H9 (cell line): ENCODE measurements at regions not wholly inside any gene's neighbourhood (a gene's known extent, or its start where the extent isn't known, plus 50 kb on each side); places are given as distances from the start of the nearest gene placed in this dataset.

ENCODE experiments used
- DNase-seq: peaks from one replicate; pipeline ENCODE4 v3.0.0-alpha.2; 2017
- H2AFZ ChIP-seq: one replicate; pipeline ENCODE4 v1.6.1; 2013; ENCODE audit warnings: mild to moderate bottlenecking, low read length, control low read depth, moderate library complexity
- H2AK5ac ChIP-seq: 2 replicates; pipeline ENCODE4 v1.6.1; 2013; ENCODE audit warnings: low read length, control low read depth, mixed read lengths; ENCODE audit not compliant: insufficient read length
- H2BK120ac ChIP-seq: one replicate; pipeline ENCODE4 v1.6.1; 2013; ENCODE audit warnings: low read depth, mild to moderate bottlenecking, low read length, control low read depth, inconsistent platforms; ENCODE audit not compliant: poor library complexity, severe bottlenecking
- H2BK12ac ChIP-seq: 2 replicates; pipeline ENCODE4 v1.6.1; 2013; ENCODE audit warnings: low read length, control low read depth, mixed read lengths, low read depth; ENCODE audit not compliant: insufficient read length
- H2BK15ac ChIP-seq: 2 replicates; pipeline ENCODE4 v1.6.1; 2013; ENCODE audit warnings: low read depth, low read length, control low read depth
- H2BK20ac ChIP-seq: one replicate; pipeline ENCODE4 v1.6.1; 2013; ENCODE audit warnings: low read depth, mild to moderate bottlenecking, low read length, control low read depth, inconsistent platforms; ENCODE audit not compliant: poor library complexity, severe bottlenecking
- H2BK5ac ChIP-seq: 2 replicates; pipeline ENCODE4 v1.6.1; 2013; ENCODE audit warnings: low read length, control low read depth, mixed read lengths; ENCODE audit not compliant: insufficient read length
- H3K14ac ChIP-seq: 2 replicates; pipeline ENCODE4 v1.6.1; 2013; ENCODE audit warnings: low read length, control low read depth; ENCODE audit not compliant: insufficient read depth
- H3K18ac ChIP-seq: 2 replicates; pipeline ENCODE4 v1.6.1; 2013; ENCODE audit warnings: low read depth, mild to moderate bottlenecking, mixed read lengths, low read length, control low read depth; ENCODE audit not compliant: insufficient read length
- H3K23ac ChIP-seq: 2 replicates; pipeline ENCODE4 v1.6.1; 2013; ENCODE audit warnings: low read length, control low read depth, mixed read lengths, low read depth; ENCODE audit not compliant: insufficient read length
- H3K23me2 ChIP-seq: 2 replicates; pipeline ENCODE4 v1.6.1; 2013; ENCODE audit warnings: low read depth, mild to moderate bottlenecking, mixed read lengths, low read length, control low read depth; ENCODE audit not compliant: insufficient read length, poor library complexity, severe bottlenecking
- H3K27ac ChIP-seq: 2 replicates; pipeline ENCODE4 v1.5.1; 2013; ENCODE audit warnings: low read length, control low read depth, mixed read lengths, low read depth; ENCODE audit not compliant: insufficient read length
- H3K27me3 ChIP-seq: 2 replicates; pipeline ENCODE4 v1.6.1; 2013; ENCODE audit warnings: low read length, control low read depth, inconsistent platforms; ENCODE audit not compliant: insufficient read depth
- H3K4ac ChIP-seq: 2 replicates; pipeline ENCODE4 v1.6.1; 2013; ENCODE audit warnings: low read depth, mild to moderate bottlenecking, control low read depth, inconsistent platforms, low read length, moderate library complexity
- H3K4me1 ChIP-seq: 2 replicates; pipeline ENCODE4 v1.6.1; 2013; ENCODE audit warnings: low read length, control low read depth, inconsistent platforms; ENCODE audit not compliant: insufficient read depth
- H3K4me2 ChIP-seq: 2 replicates; pipeline ENCODE4 v1.6.1; 2013; ENCODE audit warnings: low read length, control low read depth, mixed read lengths; ENCODE audit not compliant: insufficient read length, insufficient read depth
- H3K56ac ChIP-seq: 2 replicates; pipeline ENCODE4 v1.6.1; 2013; ENCODE audit warnings: low read depth, mild to moderate bottlenecking, mixed read lengths, low read length, control low read depth; ENCODE audit not compliant: insufficient read length
- H3K79me1 ChIP-seq: 2 replicates; pipeline ENCODE4 v1.6.1; 2013; ENCODE audit warnings: low read depth, mild to moderate bottlenecking, moderate library complexity, low read length, control low read depth, inconsistent platforms; ENCODE audit not compliant: insufficient read depth, poor library complexity, severe bottlenecking
- H3K79me2 ChIP-seq: 2 replicates; pipeline ENCODE4 v1.6.1; 2013; ENCODE audit warnings: low read length, control low read depth, inconsistent platforms; ENCODE audit not compliant: insufficient read depth
- H3K9ac ChIP-seq: 2 replicates; pipeline ENCODE4 v1.6.1; 2013; ENCODE audit warnings: low read length, control low read depth, mixed read lengths; ENCODE audit not compliant: insufficient read length; ENCODE audit errors: extremely low read depth
- H3K9me3 ChIP-seq: one replicate; pipeline ENCODE4 v1.6.1; 2013; ENCODE audit warnings: low read depth, low read length, inconsistent platforms; ENCODE audit not compliant: control insufficient read depth
- H3T11ph ChIP-seq: one replicate; pipeline ENCODE4 v1.6.1; 2013; ENCODE audit warnings: mild to moderate bottlenecking, low read length, control low read depth, inconsistent platforms
- H4K20me1 ChIP-seq: one replicate; pipeline ENCODE4 v1.6.1; 2013; ENCODE audit not compliant: control insufficient read depth, insufficient read length, insufficient read depth
- H4K5ac ChIP-seq: 2 replicates; pipeline ENCODE4 v1.6.1; 2013; ENCODE audit warnings: low read depth, mild to moderate bottlenecking, mixed read lengths, low read length, control low read depth; ENCODE audit not compliant: insufficient read length
- H4K8ac ChIP-seq: replicated peaks from 2 replicates; pipeline ENCODE4 v1.6.1; 2013; ENCODE audit warnings: low read length, control low read depth, mixed read lengths, low read depth; ENCODE audit not compliant: insufficient read length
- H4K91ac ChIP-seq: 2 replicates; pipeline ENCODE4 v1.6.1; 2013; ENCODE audit warnings: low read depth, mild to moderate bottlenecking, moderate library complexity, mixed read lengths, low read length, control low read depth; ENCODE audit not compliant: insufficient read length
- H3K27ac Mint-ChIP-seq, 3 experiments: 2 replicates in 2 of 3; 3 replicates in 1 of 3; pipeline ENCODE4 v1.8.0; 2020 to 2021; ENCODE audit warnings: mixed read lengths in 3 of 3, mild to moderate bottlenecking in 1 of 3, moderate library complexity in 1 of 3
- H3K27me3 Mint-ChIP-seq: 2 replicates; pipeline ENCODE4 v1.8.0; 2021; ENCODE audit warnings: low read depth, mild to moderate bottlenecking, moderate library complexity, mixed read lengths
- H3K36me3 Mint-ChIP-seq, 3 experiments: 2 replicates in 2 of 3; 3 replicates in 1 of 3; pipeline ENCODE4 v1.8.0; 2020 to 2021; ENCODE audit warnings: low read depth in 3 of 3, mixed read lengths in 3 of 3; ENCODE audit not compliant: insufficient read depth in 1 of 3
- H3K4me1 Mint-ChIP-seq, 2 experiments: 2 replicates each; pipeline ENCODE4 v1.8.0; 2020; ENCODE audit warnings: mixed read lengths in 2 of 2
- H3K4me3 Mint-ChIP-seq, 2 experiments: 2 replicates in 1 of 2; 3 replicates in 1 of 2; pipeline ENCODE4 v1.8.0; 2020 to 2021; ENCODE audit warnings: mild to moderate bottlenecking in 2 of 2, mixed read lengths in 2 of 2, moderate library complexity in 1 of 2
- H3K9me3 Mint-ChIP-seq, 2 experiments: 2 replicates in 1 of 2; 3 replicates in 1 of 2; pipeline ENCODE4 v1.8.0; 2020; ENCODE audit warnings: mild to moderate bottlenecking in 2 of 2, mixed read lengths in 2 of 2, moderate library complexity in 1 of 2
- WGBS: extraction: QIAGEN DNeasy Blood & Tissue Kit; methylation state at CpG from one replicate; pipeline ENCODE4 v1.1.7; 2013; ENCODE audit warnings: missing lambda C conversion rate, low lambda C conversion rate, mixed read lengths; ENCODE audit not compliant: insufficient read length; ENCODE audit errors: extremely low coverage; 5-methylcytosine and 5-hydroxymethylcytosine counted together
- TF ChIP-seq, protein P1 (sequence below): fragments of 200-600 bp; sonication (generic); conservative IDR thresholded peaks from 3 replicates; pipeline ENCODE4 v1.8.0; 2021; ENCODE audit warnings: antibody characterized with exemption, mild to moderate bottlenecking

DNA sequence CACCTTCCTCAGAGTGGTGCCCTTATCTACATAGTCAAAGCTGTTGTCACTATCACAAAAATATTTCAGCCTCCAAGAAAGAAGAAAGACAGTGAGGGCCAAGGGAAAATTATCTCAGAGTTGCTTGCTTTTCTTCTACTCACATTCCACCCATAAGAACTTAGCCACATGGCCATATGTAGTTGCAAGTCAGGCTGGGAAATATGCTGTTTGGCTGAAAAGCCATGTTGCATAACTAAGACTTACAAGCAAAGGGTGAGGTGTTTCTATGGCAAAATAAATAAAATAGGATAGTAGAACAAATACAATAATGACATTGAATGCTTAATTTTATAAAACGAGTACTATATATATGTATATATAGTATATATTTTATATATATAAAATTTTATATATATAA, 365.9 kb upstream of the PABPC4L start:
- no peak overlapping the region for H3T11ph ChIP-seq
- no peaks in the 10 kb centered on the region for H4K20me1 ChIP-seq
- no peak overlapping the region for H2AFZ ChIP-seq
- no peaks in the 10 kb centered on the region for H3K79me2 ChIP-seq
- WGBS, result no CpG with 5 or more reads among the region's 1 CpG
- H3K27ac ChIP-seq, result no peak overlapping the region
- Mint-ChIP-seq H3K4me3 (no peak overlapping the region), H3K27me3 (no peaks in the 10 kb centered on the region), H3K36me3 (peaks cover 11 to 14% (median 11%) of the 10 kb centered on the region in 3 experiments; a peak in 6 of 7 replicates), H3K27ac (no peak overlapping the region), H3K9me3 (peaks cover 12 to 20% of the 10 kb centered on the region in 2 experiments), H3K4me1 (no peaks in the 10 kb centered on the region)
- no peak overlapping the region for H4K91ac ChIP-seq
- no peak overlapping the region for H3K9ac ChIP-seq
- no peak overlapping the region for H2BK120ac ChIP-seq
- no peak overlapping the region for H3K18ac ChIP-seq
- H2AK5ac ChIP-seq, result no peak overlapping the region
- H3K4me2 ChIP-seq, result no peak overlapping the region
- H3K14ac ChIP-seq, result no peak overlapping the region
- no peak overlapping the region for H2BK15ac ChIP-seq
- H4K5ac ChIP-seq, result no peak overlapping the region
- H3K23me2 ChIP-seq, result no peaks in the 10 kb centered on the region
- no peak overlapping the region for H4K8ac ChIP-seq
- H2BK12ac ChIP-seq, result no peak overlapping the region
- no peak overlapping the region for H3K4ac ChIP-seq
- H3K56ac ChIP-seq, result no peak overlapping the region
- H3K9me3 ChIP-seq, result no peaks in the 10 kb centered on the region
- H3K79me1 ChIP-seq, result no peaks in the 10 kb centered on the region
- no peaks in the 10 kb centered on the region for H3K4me1 ChIP-seq
- H2BK5ac ChIP-seq, result no peak overlapping the region
- TF ChIP-seq, protein P1, sequence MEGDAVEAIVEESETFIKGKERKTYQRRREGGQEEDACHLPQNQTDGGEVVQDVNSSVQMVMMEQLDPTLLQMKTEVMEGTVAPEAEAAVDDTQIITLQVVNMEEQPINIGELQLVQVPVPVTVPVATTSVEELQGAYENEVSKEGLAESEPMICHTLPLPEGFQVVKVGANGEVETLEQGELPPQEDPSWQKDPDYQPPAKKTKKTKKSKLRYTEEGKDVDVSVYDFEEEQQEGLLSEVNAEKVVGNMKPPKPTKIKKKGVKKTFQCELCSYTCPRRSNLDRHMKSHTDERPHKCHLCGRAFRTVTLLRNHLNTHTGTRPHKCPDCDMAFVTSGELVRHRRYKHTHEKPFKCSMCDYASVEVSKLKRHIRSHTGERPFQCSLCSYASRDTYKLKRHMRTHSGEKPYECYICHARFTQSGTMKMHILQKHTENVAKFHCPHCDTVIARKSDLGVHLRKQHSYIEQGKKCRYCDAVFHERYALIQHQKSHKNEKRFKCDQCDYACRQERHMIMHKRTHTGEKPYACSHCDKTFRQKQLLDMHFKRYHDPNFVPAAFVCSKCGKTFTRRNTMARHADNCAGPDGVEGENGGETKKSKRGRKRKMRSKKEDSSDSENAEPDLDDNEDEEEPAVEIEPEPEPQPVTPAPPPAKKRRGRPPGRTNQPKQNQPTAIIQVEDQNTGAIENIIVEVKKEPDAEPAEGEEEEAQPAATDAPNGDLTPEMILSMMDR, result no peak
- H3K23ac ChIP-seq, result no peak overlapping the region
- H2BK20ac ChIP-seq, result no peak overlapping the region
- no peak for DNase-seq
- no peaks in the 10 kb centered on the region for H3K27me3 ChIP-seq
